Gastrocnemius medialis (tissue), 4 donors: ENCODE measurements at regions not wholly inside any gene's neighbourhood (a gene's known extent, or its start where the extent isn't known, plus 50 kb on each side); places are given as distances from the start of the nearest gene placed in this dataset.

ENCODE experiments used
- POLR2A ChIP-seq, 2 donors: fragments of 450-650 bp; IDR thresholded peaks; one replicate each; pipeline ENCODE4 v1.6.1; 2017; ENCODE audit warnings: antibody characterized with exemption in 2 of 2, mild to moderate bottlenecking in 2 of 2, moderate library complexity in 2 of 2
- TF ChIP-seq, protein P1 (sequence below), 5 experiments: fragments of 450-650 bp in 3 of 5; fragments of 200-600 bp in 2 of 5; sonication (generic) in 2 of 5; IDR thresholded peaks in 4 of 5; conservative IDR thresholded peaks in 1 of 5; 1 replicate in 4 of 5; 2 replicates in 1 of 5; pipeline ENCODE4 v1.5.1; 2016 to 2019; ENCODE audit warnings: antibody characterized with exemption in 5 of 5, mild to moderate bottlenecking in 3 of 5, moderate library complexity in 3 of 5

DNA sequence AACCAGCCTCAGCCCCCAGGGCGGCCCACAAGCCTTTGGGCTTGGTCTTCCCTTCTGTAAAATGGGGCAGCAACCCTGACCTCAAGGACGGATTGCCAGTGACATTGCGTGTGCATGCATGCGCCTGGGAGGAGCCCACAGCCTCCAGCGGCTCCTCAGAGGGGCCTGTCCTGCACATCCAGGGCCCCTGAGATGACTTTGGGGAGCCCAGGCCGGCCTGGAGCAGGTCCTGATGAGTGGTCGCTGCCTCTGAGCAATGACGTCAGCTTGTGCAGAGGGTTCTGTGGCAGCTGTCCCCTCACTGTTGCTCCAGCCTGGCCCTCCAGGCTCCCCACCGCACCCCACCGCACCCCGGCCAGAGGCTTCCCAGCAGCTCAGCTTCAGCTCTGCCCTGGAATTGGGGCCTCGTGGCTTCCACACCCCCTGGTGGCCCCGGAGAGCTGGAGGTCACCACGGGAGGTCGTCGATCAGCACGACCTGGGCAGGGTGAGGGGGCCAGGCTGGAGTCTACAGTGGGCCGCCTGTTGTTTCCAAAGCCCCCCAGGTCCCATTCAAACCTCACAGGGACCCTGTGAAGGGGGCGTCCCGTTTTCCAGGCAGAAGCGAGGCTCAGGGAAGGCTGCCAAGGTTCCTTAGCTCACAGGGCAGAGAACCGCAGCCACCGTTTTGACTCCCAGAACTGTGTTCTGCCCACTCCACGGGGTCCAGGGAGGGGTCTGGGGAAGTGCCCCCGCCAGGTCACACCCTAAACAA is 341.8 kb downstream of the SEC14L1 start:
- TF ChIP-seq, protein P1, sequence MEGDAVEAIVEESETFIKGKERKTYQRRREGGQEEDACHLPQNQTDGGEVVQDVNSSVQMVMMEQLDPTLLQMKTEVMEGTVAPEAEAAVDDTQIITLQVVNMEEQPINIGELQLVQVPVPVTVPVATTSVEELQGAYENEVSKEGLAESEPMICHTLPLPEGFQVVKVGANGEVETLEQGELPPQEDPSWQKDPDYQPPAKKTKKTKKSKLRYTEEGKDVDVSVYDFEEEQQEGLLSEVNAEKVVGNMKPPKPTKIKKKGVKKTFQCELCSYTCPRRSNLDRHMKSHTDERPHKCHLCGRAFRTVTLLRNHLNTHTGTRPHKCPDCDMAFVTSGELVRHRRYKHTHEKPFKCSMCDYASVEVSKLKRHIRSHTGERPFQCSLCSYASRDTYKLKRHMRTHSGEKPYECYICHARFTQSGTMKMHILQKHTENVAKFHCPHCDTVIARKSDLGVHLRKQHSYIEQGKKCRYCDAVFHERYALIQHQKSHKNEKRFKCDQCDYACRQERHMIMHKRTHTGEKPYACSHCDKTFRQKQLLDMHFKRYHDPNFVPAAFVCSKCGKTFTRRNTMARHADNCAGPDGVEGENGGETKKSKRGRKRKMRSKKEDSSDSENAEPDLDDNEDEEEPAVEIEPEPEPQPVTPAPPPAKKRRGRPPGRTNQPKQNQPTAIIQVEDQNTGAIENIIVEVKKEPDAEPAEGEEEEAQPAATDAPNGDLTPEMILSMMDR (IDR thresholded peaks at IDR 0.05 in 4 of 5, conservative IDR thresholded peaks at IDR 0.05 in 1 of 5): no peak
- no peak for TF ChIP-seq POLR2A (IDR thresholded peaks at IDR 0.05)
